OCI-LY1 (cell line): ENCODE measurements at regions not wholly inside any gene's neighbourhood (a gene's known extent, or its start where the extent isn't known, plus 50 kb on each side); places are given as distances from the start of the nearest gene placed in this dataset.

ENCODE experiments used
- H2AFZ ChIP-seq: fragments of 200-600 bp; sonication (generic), shearing (Covaris generic); 2 replicates; pipeline ENCODE4 v1.6.0; 2014; ENCODE audit warnings: antibody characterized with exemption, mild to moderate bottlenecking, low read length
- H3F3A ChIP-seq: fragments of 200-600 bp; sonication (generic), shearing (Covaris generic); 2 replicates; pipeline ENCODE4 v1.6.0; 2014; ENCODE audit warnings: mild to moderate bottlenecking, antibody characterized with exemption, low read length, moderate library complexity; ENCODE audit not compliant: insufficient read depth
- H3K27ac ChIP-seq: fragments of 200-600 bp; sonication (generic); 2 replicates; pipeline ENCODE4 v1.5.1; 2014; ENCODE audit warnings: low read length, mixed run types, mild to moderate bottlenecking, low read depth; ENCODE audit not compliant: poor library complexity, severe bottlenecking
- H3K27me3 ChIP-seq: fragments of 200-600 bp; sonication (generic); 2 replicates; pipeline ENCODE4 v1.6.0; 2014; ENCODE audit warnings: antibody characterized with exemption, mild to moderate bottlenecking, low read length, moderate library complexity; ENCODE audit not compliant: insufficient read depth
- H3K36me3 ChIP-seq: fragments of 200-600 bp; sonication (generic); 2 replicates; pipeline ENCODE4 v1.6.1; 2014; ENCODE audit warnings: mild to moderate bottlenecking, antibody characterized with exemption, low read length, moderate library complexity, mixed read lengths; ENCODE audit not compliant: insufficient read depth
- H3K4me1 ChIP-seq: fragments of 200-600 bp; sonication (generic); 2 replicates; pipeline ENCODE4 v1.5.1; 2014; ENCODE audit warnings: mild to moderate bottlenecking, low read length, moderate library complexity; ENCODE audit not compliant: insufficient read depth, severe bottlenecking
- H3K4me2 ChIP-seq: fragments of 200-600 bp; sonication (generic), shearing (Covaris generic); 2 replicates; pipeline ENCODE4 v1.6.1; 2014; ENCODE audit warnings: low read length
- H3K4me3 ChIP-seq: fragments of 200-600 bp; sonication (generic); 2 replicates; pipeline ENCODE4 v1.5.1; 2014; ENCODE audit warnings: low read length, low read depth, mild to moderate bottlenecking, mixed read lengths; ENCODE audit not compliant: poor library complexity, severe bottlenecking
- H3K79me2 ChIP-seq: fragments of 200-600 bp; shearing (Covaris generic); 2 replicates; pipeline ENCODE4 v1.6.1; 2016; ENCODE audit warnings: mixed run types, low read length, mixed read lengths; ENCODE audit not compliant: insufficient read depth
- H3K9ac ChIP-seq: fragments of 200-600 bp; sonication (generic), shearing (Covaris generic); 2 replicates; pipeline ENCODE4 v1.6.1; 2014; ENCODE audit warnings: mild to moderate bottlenecking, low read length, mixed read lengths
- H3K9me2 ChIP-seq: fragments of 200-600 bp; sonication (generic), shearing (Covaris generic); 2 replicates; pipeline ENCODE4 v1.6.1; 2014; ENCODE audit warnings: low read depth, mild to moderate bottlenecking, low read length, mixed read lengths
- H3K9me3 ChIP-seq: fragments of 200-600 bp; shearing (Covaris generic); 2 replicates; pipeline ENCODE4 v1.6.1; 2014; ENCODE audit warnings: low read length, mixed read lengths
- H4K20me1 ChIP-seq: fragments of 200-600 bp; sonication (generic), shearing (Covaris generic); 2 replicates; pipeline ENCODE4 v1.6.0; 2016; ENCODE audit warnings: mild to moderate bottlenecking, low read length; ENCODE audit not compliant: insufficient read depth
- EZH2 ChIP-seq: fragments of 200-600 bp; sonication (generic), shearing (Covaris generic); IDR thresholded peaks from 2 replicates; pipeline ENCODE4 v1.8.0; 2017; ENCODE audit warnings: borderline replicate concordance, mixed run types, mild to moderate bottlenecking, antibody characterized with exemption, low read length, moderate library complexity, mixed read lengths
- TF ChIP-seq, protein P1 (sequence below): fragments of 200-600 bp; sonication (generic), shearing (Covaris generic); IDR thresholded peaks from 2 replicates; pipeline ENCODE4 v1.5.1; 2017; ENCODE audit warnings: mild to moderate bottlenecking, antibody characterized with exemption, low read length, moderate library complexity, mixed read lengths

GRCh38 chr2:241943209-241943850 is 73.8 kb downstream of the RTP5 start:
- no peak overlapping the region for H3K9ac ChIP-seq

GRCh38 chr2:241943961-241944575 is 74.5 kb downstream of the RTP5 start:
- Histone ChIP-seq H3K4me1 (no peaks in the 10 kb centered on the region), H3K36me3 (no peaks in the 10 kb centered on the region), H3K4me3 (no peak overlapping the region), H3K27me3 (no peaks in the 10 kb centered on the region), H3K9me3 (no peaks in the 10 kb centered on the region), H3K79me2 (no peaks in the 10 kb centered on the region), H3K4me2 (no peak overlapping the region), H3K9me2 (no peaks in the 10 kb centered on the region), H3K27ac (no peak overlapping the region), H2AFZ (no peak overlapping the region), H3K9ac (no peak overlapping the region), H3F3A (no peaks in the 10 kb centered on the region), H4K20me1 (no peaks in the 10 kb centered on the region)
- TF ChIP-seq EZH2, result no peak
- TF ChIP-seq, protein P1, sequence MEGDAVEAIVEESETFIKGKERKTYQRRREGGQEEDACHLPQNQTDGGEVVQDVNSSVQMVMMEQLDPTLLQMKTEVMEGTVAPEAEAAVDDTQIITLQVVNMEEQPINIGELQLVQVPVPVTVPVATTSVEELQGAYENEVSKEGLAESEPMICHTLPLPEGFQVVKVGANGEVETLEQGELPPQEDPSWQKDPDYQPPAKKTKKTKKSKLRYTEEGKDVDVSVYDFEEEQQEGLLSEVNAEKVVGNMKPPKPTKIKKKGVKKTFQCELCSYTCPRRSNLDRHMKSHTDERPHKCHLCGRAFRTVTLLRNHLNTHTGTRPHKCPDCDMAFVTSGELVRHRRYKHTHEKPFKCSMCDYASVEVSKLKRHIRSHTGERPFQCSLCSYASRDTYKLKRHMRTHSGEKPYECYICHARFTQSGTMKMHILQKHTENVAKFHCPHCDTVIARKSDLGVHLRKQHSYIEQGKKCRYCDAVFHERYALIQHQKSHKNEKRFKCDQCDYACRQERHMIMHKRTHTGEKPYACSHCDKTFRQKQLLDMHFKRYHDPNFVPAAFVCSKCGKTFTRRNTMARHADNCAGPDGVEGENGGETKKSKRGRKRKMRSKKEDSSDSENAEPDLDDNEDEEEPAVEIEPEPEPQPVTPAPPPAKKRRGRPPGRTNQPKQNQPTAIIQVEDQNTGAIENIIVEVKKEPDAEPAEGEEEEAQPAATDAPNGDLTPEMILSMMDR, result no peak

More at GRCh38 chr2:241943209-241943850, 73.8 kb downstream of the RTP5 start:
- H3F3A ChIP-seq, result no peaks in the 10 kb centered on the region
- no peak for TF ChIP-seq EZH2
- TF ChIP-seq, protein P1, result no peak
- H3K9me3 ChIP-seq, result no peaks in the 10 kb centered on the region
- H2AFZ ChIP-seq, result no peak overlapping the region
- H4K20me1 ChIP-seq, result no peaks in the 10 kb centered on the region
- H3K9me2 ChIP-seq, result no peaks in the 10 kb centered on the region
- no peak overlapping the region for H3K4me3 ChIP-seq
- H3K4me1 ChIP-seq, result no peaks in the 10 kb centered on the region
- H3K79me2 ChIP-seq, result no peaks in the 10 kb centered on the region
- no peak overlapping the region for H3K27ac ChIP-seq
- no peak overlapping the region for H3K4me2 ChIP-seq
- H3K27me3 ChIP-seq, result no peaks in the 10 kb centered on the region
- no peaks in the 10 kb centered on the region for H3K36me3 ChIP-seq

DNA sequence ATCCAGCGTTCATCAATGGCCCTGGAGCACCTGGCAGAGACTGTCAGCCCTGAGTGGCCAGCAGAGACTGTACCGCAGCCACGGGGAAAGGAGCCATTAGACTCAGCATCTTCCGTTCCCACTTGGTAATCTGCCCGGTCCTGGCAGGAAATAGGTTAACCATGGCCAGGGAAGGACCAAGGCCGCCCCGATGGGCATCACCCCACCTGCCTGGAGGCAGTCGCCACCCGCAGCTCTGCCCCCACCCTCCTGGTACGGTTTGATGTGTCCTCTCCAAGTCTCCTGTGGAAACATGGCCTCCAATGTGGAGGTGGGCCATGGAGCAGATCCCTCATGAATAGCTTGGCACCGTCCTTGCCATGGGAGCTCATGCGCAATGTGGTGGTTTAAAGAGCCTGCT is 75.3 kb downstream of the RTP5 start:
- H3K9ac ChIP-seq, result no peak overlapping the region
- H2AFZ ChIP-seq, result no peak overlapping the region
- no peaks in the 10 kb centered on the region for H3F3A ChIP-seq
- no peaks in the 10 kb centered on the region for H3K9me2 ChIP-seq
- H3K27ac ChIP-seq, result no peak overlapping the region
- H3K4me2 ChIP-seq, result no peak overlapping the region
- no peaks in the 10 kb centered on the region for H4K20me1 ChIP-seq
- no peaks in the 10 kb centered on the region for H3K9me3 ChIP-seq
- H3K4me3 ChIP-seq, result no peak overlapping the region
- no peaks in the 10 kb centered on the region for H3K4me1 ChIP-seq
- TF ChIP-seq EZH2, result no peak
- TF ChIP-seq, protein P1, result no peak
- no peaks in the 10 kb centered on the region for H3K27me3 ChIP-seq
- H3K36me3 ChIP-seq, result no peaks in the 10 kb centered on the region
- no peaks in the 10 kb centered on the region for H3K79me2 ChIP-seq
